Effector memory CD4-positive, alpha-beta T cell (primary cell): ENCODE measurements at regions not wholly inside any gene's neighbourhood (a gene's known extent, or its start where the extent isn't known, plus 50 kb on each side); places are given as distances from the start of the nearest gene placed in this dataset.

Experiments
- DNase-seq, 3 donors: peaks; one replicate each; pipeline ENCODE4 v3.0.0-alpha.2; 2020
- H3K27ac ChIP-seq: 2 replicates; pipeline ENCODE4 v1.7.0; 2013; ENCODE audit warnings: mild to moderate bottlenecking, low read length, moderate library complexity; ENCODE audit not compliant: insufficient read depth, poor library complexity, severe bottlenecking
- H3K27me3 ChIP-seq: replicated peaks from 2 replicates; pipeline ENCODE4 v1.7.0; 2013; ENCODE audit warnings: mild to moderate bottlenecking, low read length; ENCODE audit not compliant: insufficient read depth, control insufficient read depth, poor library complexity, severe bottlenecking
- H3K36me3 ChIP-seq: 2 replicates; pipeline ENCODE4 v1.7.0; 2013; ENCODE audit warnings: mild to moderate bottlenecking, low read length, moderate library complexity; ENCODE audit not compliant: control insufficient read depth, insufficient read depth
- H3K4me1 ChIP-seq: 2 replicates; pipeline ENCODE4 v1.7.0; 2013; ENCODE audit warnings: low read length, mild to moderate bottlenecking; ENCODE audit not compliant: control insufficient read depth, insufficient read depth, poor library complexity, severe bottlenecking
- H3K4me3 ChIP-seq: 2 replicates; pipeline ENCODE4 v1.7.0; 2013; ENCODE audit warnings: low read length, low read depth, mild to moderate bottlenecking; ENCODE audit not compliant: insufficient read depth, poor library complexity, severe bottlenecking
- H3K9me3 ChIP-seq: 2 replicates; pipeline ENCODE4 v1.7.0; 2013; ENCODE audit warnings: mild to moderate bottlenecking, low read length, moderate library complexity; ENCODE audit not compliant: control insufficient read depth

- Histone ChIP-seq H3K4me1 (peaks cover 3% of the 10 kb centered on the region), H3K9me3 (no peaks in the 10 kb centered on the region), H3K27me3 (no peaks in the 10 kb centered on the region), H3K36me3 (no peaks in the 10 kb centered on the region), H3K27ac (no peak overlapping the region), H3K4me3 (no peak overlapping the region)
- DNase-seq: no peak
These were observed 286.8 kb upstream of the TRIB2 start for GRCh38 chr2:12429779-12430406.

- Histone ChIP-seq H3K27me3 (no peaks in the 10 kb centered on the region), H3K4me3 (peak overlapping the region; percentile 32), H3K36me3 (no peaks in the 10 kb centered on the region), H3K27ac (no peak overlapping the region), H3K9me3 (no peaks in the 10 kb centered on the region), H3K4me1 (peaks cover 3% of the 10 kb centered on the region)
- DNase-seq: no peak
These were observed 286.2 kb upstream of the TRIB2 start for GRCh38 chr2:12430407-12431133.

GRCh38 chr2:12432985-12433625, 283.6 kb upstream of the TRIB2 start:
- Histone ChIP-seq H3K4me3 (no peak overlapping the region), H3K4me1 (peaks cover 6% of the 10 kb centered on the region)
- DNase-seq: no peak

GRCh38 chr2:12433626-12433990, 283.1 kb upstream of the TRIB2 start:
- H3K4me1 ChIP-seq: peaks cover 6% of the 10 kb centered on the region
- H3K4me3 ChIP-seq: no peak overlapping the region
- no peaks in the 10 kb centered on the region for H3K27me3 ChIP-seq
- no peak overlapping the region for H3K27ac ChIP-seq
- H3K36me3 ChIP-seq: no peaks in the 10 kb centered on the region
- no peaks in the 10 kb centered on the region for H3K9me3 ChIP-seq
- DNase-seq: no peak

More at GRCh38 chr2:12432985-12433625, 283.6 kb upstream of the TRIB2 start:
- Histone ChIP-seq H3K36me3 (no peaks in the 10 kb centered on the region), H3K27me3 (no peaks in the 10 kb centered on the region), H3K27ac (no peak overlapping the region), H3K9me3 (no peaks in the 10 kb centered on the region)

GRCh38 chr2:12434630-12435098, 282.1 kb upstream of the TRIB2 start:
- Histone ChIP-seq H3K27ac (no peak overlapping the region), H3K9me3 (no peaks in the 10 kb centered on the region), H3K4me3 (no peak overlapping the region), H3K4me1 (peaks cover 6% of the 10 kb centered on the region), H3K27me3 (no peaks in the 10 kb centered on the region), H3K36me3 (no peaks in the 10 kb centered on the region)
- no peak for DNase-seq

- DNase-seq: no peak
- H3K4me1 ChIP-seq: peaks cover 6% of the 10 kb centered on the region
- no peak overlapping the region for H3K4me3 ChIP-seq
- H3K36me3 ChIP-seq: no peaks in the 10 kb centered on the region
- no peak overlapping the region for H3K27ac ChIP-seq
- no peaks in the 10 kb centered on the region for H3K27me3 ChIP-seq
- no peaks in the 10 kb centered on the region for H3K9me3 ChIP-seq
These were observed 281.1 kb upstream of the TRIB2 start for GRCh38 chr2:12435430-12436222.

GRCh38 chr2:12436483-12436882, 280.3 kb upstream of the TRIB2 start:
- H3K27me3 ChIP-seq: no peaks in the 10 kb centered on the region
- H3K4me3 ChIP-seq: no peak overlapping the region
- no peaks in the 10 kb centered on the region for H3K9me3 ChIP-seq
- peaks cover 6% of the 10 kb centered on the region for H3K4me1 ChIP-seq
- H3K27ac ChIP-seq: no peak overlapping the region
- no peak for DNase-seq
- H3K36me3 ChIP-seq: no peaks in the 10 kb centered on the region

- Histone ChIP-seq H3K27ac (no peak overlapping the region), H3K9me3 (no peaks in the 10 kb centered on the region), H3K36me3 (no peaks in the 10 kb centered on the region), H3K27me3 (no peaks in the 10 kb centered on the region), H3K4me1 (peaks cover 10% of the 10 kb centered on the region), H3K4me3 (no peak overlapping the region)
- DNase-seq: no peak
These were observed 279.7 kb upstream of the TRIB2 start for GRCh38 chr2:12436935-12437561.

- no peak for DNase-seq
- Histone ChIP-seq H3K9me3 (no peaks in the 10 kb centered on the region), H3K27me3 (no peaks in the 10 kb centered on the region), H3K4me1 (peaks cover 13% of the 10 kb centered on the region), H3K27ac (no peak overlapping the region), H3K36me3 (no peaks in the 10 kb centered on the region), H3K4me3 (no peak overlapping the region)
These were observed 276.0 kb upstream of the TRIB2 start for GRCh38 chr2:12440731-12441130.
